Breast epithelium (tissue), 4 donors: ENCODE measurements at regions not wholly inside any gene's neighbourhood (a gene's known extent, or its start where the extent isn't known, plus 50 kb on each side); places are given as distances from the start of the nearest gene placed in this dataset.
A peak's percentile ranks its signal among the peaks of the same experiment; 100 is the strongest.
"Not testable (repeated sequence)": the region's sequence is repeated elsewhere in the genome, so short reads cannot be mapped to it uniquely, and the experiment has no call there.

ENCODE experiments used
- DNase-seq, 2 donors: peaks; one replicate each; pipeline ENCODE4 v3.0.0-alpha.2; 2019; ENCODE audit warnings: low spot score in 2 of 2
- H3K27ac ChIP-seq, 2 donors: fragments of 200-600 bp; sonication (generic) in 1 of 2; one replicate each; pipeline ENCODE4 v1.5.1; 2016 to 2019; ENCODE audit warnings: mild to moderate bottlenecking in 1 of 2
- H3K27me3 ChIP-seq, 2 donors: fragments of 200-600 bp; sonication (generic) in 1 of 2; one replicate each; pipeline versions ENCODE4 v1.5.1 to v1.6.0; 2017 to 2019; ENCODE audit warnings: control low read depth in 1 of 2, mild to moderate bottlenecking in 1 of 2
- H3K36me3 ChIP-seq: fragments of 200-600 bp; one replicate; pipeline ENCODE4 v1.5.1; 2019
- H3K4me1 ChIP-seq, 2 donors: fragments of 200-600 bp; sonication (generic); one replicate each; pipeline ENCODE4 v1.5.1; 2016 to 2019; ENCODE audit warnings: control low read depth in 1 of 2
- H3K4me3 ChIP-seq, 3 donors: fragments of 200-600 bp; sonication (generic); 1 replicate in 2 of 3; 2 replicates in 1 of 3; pipeline ENCODE4 v1.5.1; 2016 to 2019; ENCODE audit warnings: mild to moderate bottlenecking in 3 of 3, moderate library complexity in 2 of 3
- H3K9me3 ChIP-seq, 2 donors: fragments of 200-600 bp; sonication (generic) in 1 of 2; one replicate each; pipeline ENCODE4 v1.5.1; 2016 to 2019; ENCODE audit warnings: control low read depth in 1 of 2
- POLR2A ChIP-seq: fragments of 450-650 bp; IDR thresholded peaks from one replicate; pipeline ENCODE4 v1.6.1; 2016; ENCODE audit warnings: antibody characterized with exemption, mild to moderate bottlenecking, moderate library complexity
- POLR2AphosphoS5 ChIP-seq, 3 donors: sonication (generic); formaldehyde crosslinking; IDR thresholded peaks; one replicate each; pipeline ENCODE4 v1.6.1; 2017; ENCODE audit warnings: antibody characterized with exemption in 3 of 3
- intact Hi-C: fragments of 100-400 bp; cut with DNase I; formaldehyde crosslinking; loops from one replicate; pipeline ENCODE4 v1.15.1; 2023; ENCODE audit warnings: low total_unique reads
- TF ChIP-seq, protein P1 (sequence below), 3 donors: fragments of 450-650 bp; IDR thresholded peaks; one replicate each; pipeline ENCODE4 v1.5.1; 2016 to 2017; ENCODE audit warnings: antibody characterized with exemption in 3 of 3, mild to moderate bottlenecking in 3 of 3, moderate library complexity in 3 of 3

DNA sequence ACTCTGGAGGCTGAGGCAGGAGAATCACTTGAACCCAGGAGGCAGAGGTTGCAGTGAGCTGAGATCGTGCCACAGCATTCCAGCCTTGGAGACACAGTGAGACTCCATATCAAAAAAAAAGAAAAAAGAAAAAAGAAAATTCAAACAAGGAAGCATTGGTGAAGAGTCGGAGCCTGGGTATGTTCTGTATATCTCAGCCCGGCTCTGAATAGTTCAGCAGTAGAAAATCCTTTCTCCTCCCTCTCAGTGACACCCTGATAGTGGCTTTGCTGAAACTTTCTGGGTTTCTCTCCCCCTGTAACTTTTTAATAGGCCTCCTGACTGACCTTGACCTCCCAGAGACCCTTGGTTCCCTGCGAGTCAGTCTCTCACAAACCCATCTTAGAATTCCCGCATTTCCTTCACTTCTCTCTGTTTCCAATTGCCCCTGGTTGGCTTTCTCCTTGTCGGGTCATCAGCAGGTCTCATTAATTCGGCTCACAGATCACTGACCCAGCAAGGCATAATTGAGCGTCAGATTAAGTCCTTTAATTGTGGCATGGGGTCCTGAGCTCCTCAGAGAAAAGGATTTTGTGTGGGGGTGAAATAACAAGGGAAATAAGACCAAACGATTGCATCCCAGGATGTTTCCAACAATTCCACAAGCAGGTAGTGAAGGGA is 541.6 kb upstream of the NRP1 start:
- TF ChIP-seq POLR2A = no peak
- TF ChIP-seq, protein P1, sequence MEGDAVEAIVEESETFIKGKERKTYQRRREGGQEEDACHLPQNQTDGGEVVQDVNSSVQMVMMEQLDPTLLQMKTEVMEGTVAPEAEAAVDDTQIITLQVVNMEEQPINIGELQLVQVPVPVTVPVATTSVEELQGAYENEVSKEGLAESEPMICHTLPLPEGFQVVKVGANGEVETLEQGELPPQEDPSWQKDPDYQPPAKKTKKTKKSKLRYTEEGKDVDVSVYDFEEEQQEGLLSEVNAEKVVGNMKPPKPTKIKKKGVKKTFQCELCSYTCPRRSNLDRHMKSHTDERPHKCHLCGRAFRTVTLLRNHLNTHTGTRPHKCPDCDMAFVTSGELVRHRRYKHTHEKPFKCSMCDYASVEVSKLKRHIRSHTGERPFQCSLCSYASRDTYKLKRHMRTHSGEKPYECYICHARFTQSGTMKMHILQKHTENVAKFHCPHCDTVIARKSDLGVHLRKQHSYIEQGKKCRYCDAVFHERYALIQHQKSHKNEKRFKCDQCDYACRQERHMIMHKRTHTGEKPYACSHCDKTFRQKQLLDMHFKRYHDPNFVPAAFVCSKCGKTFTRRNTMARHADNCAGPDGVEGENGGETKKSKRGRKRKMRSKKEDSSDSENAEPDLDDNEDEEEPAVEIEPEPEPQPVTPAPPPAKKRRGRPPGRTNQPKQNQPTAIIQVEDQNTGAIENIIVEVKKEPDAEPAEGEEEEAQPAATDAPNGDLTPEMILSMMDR (IDR thresholded peaks at IDR 0.05) = no peak
- TF ChIP-seq POLR2AphosphoS5 (IDR thresholded peaks at IDR 0.05) = no peak
- intact Hi-C loops = loop anchor here (5.0 kb wide), 1 partner anchor 529 kb away; no protein-coding TSS in a partner anchor

GRCh38 chr10:33871061-33871956 is 536.8 kb upstream of the NRP1 start:
- Histone ChIP-seq H3K36me3 (no peaks in the 10 kb centered on the region), H3K27ac (no peak overlapping the region), H3K4me3 (no peak overlapping the region), H3K4me1 (no peaks in the 10 kb centered on the region), H3K9me3 (no peaks in the 10 kb centered on the region), H3K27me3 (no peaks in the 10 kb centered on the region)
- no peak for DNase-seq
- intact Hi-C loops = no loop called here
- TF ChIP-seq, protein P1 (IDR thresholded peaks at IDR 0.05) = no peak
- no peak for TF ChIP-seq POLR2AphosphoS5 (IDR thresholded peaks at IDR 0.05)
- no peak for TF ChIP-seq POLR2A

More for the DNA sequence above, 541.6 kb upstream of the NRP1 start:
- H3K27me3 ChIP-seq = no peaks in the 10 kb centered on the region
- no peak for DNase-seq
- H3K27ac ChIP-seq = no peak overlapping the region
- no peaks in the 10 kb centered on the region for H3K4me1 ChIP-seq
- H3K9me3 ChIP-seq = no peaks in the 10 kb centered on the region
- H3K36me3 ChIP-seq = no peaks in the 10 kb centered on the region
- no peak overlapping the region for H3K4me3 ChIP-seq

DNA sequence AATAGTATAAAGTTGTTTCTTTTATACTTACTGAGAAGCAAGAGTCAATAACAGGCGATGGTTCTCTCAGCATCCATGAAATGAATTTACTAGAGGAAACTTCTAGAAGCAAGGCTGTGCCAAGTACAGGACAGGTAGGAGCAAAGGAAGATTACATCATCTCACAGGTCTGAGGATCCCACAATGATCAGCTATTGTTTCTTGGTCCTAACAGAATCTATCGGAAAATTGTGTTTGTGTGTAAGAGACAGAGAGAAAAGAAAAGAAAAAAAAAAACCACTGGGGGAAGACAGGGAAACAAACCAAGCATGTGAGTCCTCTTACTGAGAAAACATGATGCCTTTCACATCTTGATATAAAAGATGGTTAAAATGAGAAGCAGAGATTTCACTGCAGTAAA is 535.0 kb upstream of the NRP1 start:
- H3K27ac ChIP-seq = peak overlapping the region; percentile 14 to 43
- TF ChIP-seq POLR2AphosphoS5 (IDR thresholded peaks at IDR 0.05) (no peak), POLR2A (no peak)
- TF ChIP-seq, protein P1 (IDR thresholded peaks at IDR 0.05) = no peak
- no peaks in the 10 kb centered on the region for H3K4me1 ChIP-seq
- H3K36me3 ChIP-seq = no peaks in the 10 kb centered on the region
- no peak overlapping the region for H3K4me3 ChIP-seq
- no peaks in the 10 kb centered on the region for H3K9me3 ChIP-seq
- H3K27me3 ChIP-seq = no peaks in the 10 kb centered on the region
- DNase-seq = no peak
- intact Hi-C loops = no loop called here

- DNase-seq = no peak
- Histone ChIP-seq H3K4me1 (no peaks in the 10 kb centered on the region), H3K4me3 (no peak overlapping the region), H3K27me3 (no peaks in the 10 kb centered on the region), H3K27ac (peak overlapping the region; percentile 14 to 25), H3K9me3 (no peaks in the 10 kb centered on the region), H3K36me3 (no peaks in the 10 kb centered on the region)
- intact Hi-C loops = no loop called here
- no peak for TF ChIP-seq POLR2AphosphoS5 (IDR thresholded peaks at IDR 0.05)
- TF ChIP-seq, protein P1 (IDR thresholded peaks at IDR 0.05) = no peak
- TF ChIP-seq POLR2A = no peak
Observed at GRCh38 chr10:33869028-33869427, 534.6 kb upstream of the NRP1 start.

DNA sequence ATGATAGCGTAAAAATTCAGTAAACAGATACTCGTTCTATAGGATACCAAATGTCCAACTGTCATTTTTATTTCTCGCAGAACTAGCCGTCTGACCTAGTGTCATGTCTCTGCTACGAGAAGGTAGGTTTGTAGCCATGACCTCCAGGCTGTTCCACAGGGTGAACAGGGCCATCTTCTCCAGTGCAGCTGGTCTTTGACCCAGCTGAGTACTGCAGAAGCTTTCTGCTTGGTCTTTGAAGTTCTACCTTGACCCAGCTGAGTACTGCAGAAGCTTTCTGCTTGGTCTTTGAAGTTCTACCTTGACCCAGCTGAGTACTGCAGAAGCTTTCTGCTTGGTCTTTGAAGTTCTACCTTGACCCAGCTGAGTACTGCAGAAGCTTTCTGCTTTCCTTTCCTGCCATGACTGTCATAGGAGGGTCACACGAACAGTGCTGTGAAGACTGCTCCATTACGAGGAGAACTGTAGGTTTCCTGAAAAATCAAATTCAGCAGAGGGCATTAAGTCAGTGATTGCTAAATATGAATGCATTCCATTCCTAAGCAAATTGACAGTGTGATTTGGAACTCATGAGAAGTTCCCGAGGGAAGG is 532.8 kb upstream of the NRP1 start:
- H3K27ac ChIP-seq, intact Hi-C loops, H3K4me3 ChIP-seq, H3K4me1 ChIP-seq, H3K27me3 ChIP-seq, H3K9me3 ChIP-seq, H3K36me3 ChIP-seq, DNase-seq: not testable (repeated sequence)
